GM12891 (cell line): ENCODE measurements at regions not wholly inside any gene's neighbourhood (a gene's known extent, or its start where the extent isn't known, plus 50 kb on each side); places are given as distances from the start of the nearest gene placed in this dataset.
A peak's percentile ranks its signal among the peaks of the same experiment; 100 is the strongest.

Source experiments
- DNase-seq: peaks from one replicate; pipeline ENCODE4 v3.0.0; 2011; ENCODE audit warnings: low spot score; ENCODE audit not compliant: insufficient read length
- FAIRE-seq: peaks from 2 replicates; lab custom pipeline; 2011; peaks lifted over from hg19 to GRCh38; lab: Jason Lieb, UNC
- PAX5 ChIP-seq: IDR thresholded peaks from 2 replicates; pipeline ENCODE4 v1.6.1; 2011; ENCODE audit warnings: low read length, moderate library complexity, mild to moderate bottlenecking; ENCODE audit not compliant: insufficient read depth, severe bottlenecking
- POLR2A ChIP-seq: IDR thresholded peaks from 2 replicates; pipeline ENCODE4 v1.6.1; 2011; ENCODE audit warnings: low read depth, low read length, control low read depth
- POLR2AphosphoS5 ChIP-seq: IDR thresholded peaks from 2 replicates; pipeline ENCODE4 v1.6.1; 2011; ENCODE audit warnings: low read depth, low read length, control low read depth
- POU2F2 ChIP-seq: IDR thresholded peaks from 2 replicates; pipeline ENCODE4 v1.6.1; 2011; ENCODE audit warnings: low read depth, mild to moderate bottlenecking, control low read depth, low read length, moderate library complexity
- SPI1 ChIP-seq: IDR thresholded peaks from 2 replicates; pipeline ENCODE4 v1.6.1; 2011; ENCODE audit warnings: low read depth, low read length, control low read depth
- TAF1 ChIP-seq: IDR thresholded peaks from 2 replicates; pipeline ENCODE4 v1.6.1; 2011; ENCODE audit warnings: low read depth, low read length, control low read depth

DNA sequence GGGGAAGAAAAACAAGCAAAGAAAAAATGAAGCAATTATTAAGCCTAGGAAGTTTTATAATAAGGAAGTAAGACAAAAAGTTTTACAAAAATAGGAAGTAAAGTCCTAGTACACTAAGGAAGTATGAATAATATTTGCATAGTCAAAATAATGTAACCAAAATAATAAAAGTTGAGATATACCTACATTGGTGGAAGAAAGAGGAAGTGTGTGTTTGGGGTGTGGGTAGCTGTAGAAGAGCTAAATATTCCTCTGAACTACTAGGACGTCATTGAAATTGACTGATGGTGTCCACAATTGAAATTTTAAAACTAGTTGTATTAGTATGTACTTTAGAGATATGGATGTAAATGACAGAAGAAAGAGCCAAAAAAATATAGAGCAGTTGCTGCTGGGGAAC, 228.4 kb upstream of the OTX2 start:
- TF ChIP-seq SPI1 (peak; percentile 90), POU2F2 (no peak), PAX5 (no peak), TAF1 (no peak)
- FAIRE-seq (no peak), DNase-seq (no peak)

DNA sequence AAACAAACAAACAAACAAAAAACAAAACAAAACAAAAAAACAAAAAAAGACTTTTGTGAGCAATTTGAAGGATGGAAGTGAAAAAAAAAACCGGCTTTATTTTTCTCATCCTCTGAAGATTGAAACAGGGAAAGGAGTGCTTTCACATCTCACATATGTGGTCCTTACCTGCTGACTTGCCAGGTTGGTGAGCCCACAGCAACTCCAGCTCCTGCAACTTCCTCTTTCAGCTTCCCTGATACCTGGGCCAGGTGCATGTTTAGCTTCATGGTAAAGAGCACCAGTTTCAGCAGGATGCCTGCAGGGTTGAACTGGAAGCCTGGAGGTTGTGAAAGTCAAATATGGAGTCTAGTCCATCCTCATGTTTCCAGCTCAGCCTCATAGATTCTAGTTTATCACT, 221.2 kb upstream of the OTX2 start:
- no peak for FAIRE-seq
- DNase-seq, result no peak
- TF ChIP-seq TAF1 (no peak), POLR2AphosphoS5 (no peak), POU2F2 (no peak), POLR2A (no peak), PAX5 (no peak), SPI1 (no peak)

DNA sequence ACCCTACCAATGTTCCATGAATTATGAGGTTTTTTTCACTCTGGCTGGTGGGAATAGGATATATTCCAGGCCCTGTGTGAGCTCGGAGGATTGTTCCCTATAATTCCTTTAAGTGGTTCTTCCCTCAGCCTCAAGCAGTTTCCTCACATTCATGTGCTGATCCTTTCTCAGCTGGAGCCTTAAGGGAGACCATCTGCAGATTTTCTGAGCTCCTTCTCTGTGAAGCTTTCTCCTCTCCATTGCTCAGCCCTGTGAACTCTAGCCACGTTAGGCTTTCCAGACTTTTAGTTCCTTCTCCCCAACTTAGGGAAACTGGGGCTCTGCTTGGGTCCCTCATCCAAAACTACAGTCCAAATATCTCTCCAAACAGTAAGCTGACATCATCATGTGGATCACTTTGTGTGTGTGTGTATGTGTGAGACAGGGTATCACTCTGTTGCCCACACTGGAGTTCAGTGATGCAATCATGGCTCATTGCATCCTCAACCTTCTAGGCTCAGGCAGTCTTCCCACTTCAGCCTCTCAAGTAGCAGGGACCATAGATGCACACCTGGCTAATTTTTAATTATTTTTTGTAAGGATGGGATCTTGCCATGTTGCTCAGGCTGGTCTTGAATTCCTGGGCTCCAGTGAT, 219.5 kb upstream of the OTX2 start:
- TF ChIP-seq TAF1 (no peak), SPI1 (no peak), PAX5 (no peak), POLR2A (no peak), POLR2AphosphoS5 (no peak), POU2F2 (no peak)
- FAIRE-seq (no peak), DNase-seq (no peak)

DNA sequence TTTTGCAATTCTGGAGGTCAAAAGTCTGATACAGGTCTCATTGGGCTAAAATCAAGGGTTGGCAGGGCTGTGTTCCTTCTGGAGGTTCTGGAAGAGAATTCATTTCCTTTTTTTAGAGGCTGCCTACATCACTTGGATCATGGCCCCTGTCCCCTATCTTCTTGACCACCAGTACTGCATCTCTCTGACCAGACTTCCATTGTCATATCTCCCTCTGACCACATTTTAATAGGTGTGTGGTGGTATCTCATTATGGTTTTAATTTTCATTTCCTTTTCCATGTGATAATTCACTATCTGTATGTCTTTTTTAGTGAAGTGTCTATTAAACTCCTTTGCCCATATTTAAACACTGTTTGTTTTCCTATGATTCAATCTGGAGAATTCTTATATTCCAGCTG, 215.2 kb upstream of the OTX2 start:
- FAIRE-seq (no peak), DNase-seq (no peak)
- TF ChIP-seq POLR2A, result no peak
- no peak for TF ChIP-seq POU2F2
- no peak for TF ChIP-seq TAF1
- no peak for TF ChIP-seq PAX5
- no peak for TF ChIP-seq SPI1
- no peak for TF ChIP-seq POLR2AphosphoS5

DNA sequence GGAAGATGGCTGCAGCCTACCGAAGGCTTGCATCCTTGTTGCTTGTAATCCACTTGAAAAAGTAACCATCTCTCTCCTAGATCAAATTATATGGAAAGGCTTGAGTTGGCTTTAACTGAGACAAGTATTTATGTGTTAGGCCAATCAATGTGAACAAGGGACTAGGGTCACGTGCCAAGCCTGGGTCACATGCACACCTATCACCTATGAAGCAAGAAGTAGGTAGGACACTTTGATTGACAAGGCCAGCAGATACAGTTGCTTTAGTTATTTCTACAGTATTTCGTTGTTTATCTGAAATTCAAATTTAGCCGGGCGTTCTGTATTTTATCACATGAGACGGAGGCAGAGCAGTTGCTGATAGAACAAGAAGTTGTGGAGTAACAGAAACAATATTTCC, 212.3 kb upstream of the OTX2 start:
- DNase-seq (no peak), FAIRE-seq (no peak)
- TF ChIP-seq POLR2A, result no peak
- TF ChIP-seq POU2F2, result no peak

DNA sequence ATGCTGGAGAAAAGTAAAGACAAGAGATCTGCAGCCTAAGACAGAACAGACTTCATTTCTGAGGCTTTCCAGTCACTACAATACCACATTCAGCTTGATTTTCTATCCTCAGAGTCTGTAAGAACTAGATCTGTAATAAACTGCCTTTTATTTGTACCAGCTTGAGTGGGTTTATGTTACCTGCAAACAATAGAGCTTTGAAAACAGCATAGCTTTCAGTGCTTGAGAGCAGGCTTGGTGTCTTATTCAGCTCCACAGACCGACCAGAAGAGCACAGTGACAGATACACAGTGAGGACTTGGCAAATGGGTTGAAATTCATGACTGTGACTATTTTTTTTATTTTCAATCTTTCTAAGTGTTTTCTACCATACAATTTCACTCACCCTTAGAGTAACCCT, 207.8 kb upstream of the OTX2 start:
- no peak for FAIRE-seq
- no peak for DNase-seq

DNA sequence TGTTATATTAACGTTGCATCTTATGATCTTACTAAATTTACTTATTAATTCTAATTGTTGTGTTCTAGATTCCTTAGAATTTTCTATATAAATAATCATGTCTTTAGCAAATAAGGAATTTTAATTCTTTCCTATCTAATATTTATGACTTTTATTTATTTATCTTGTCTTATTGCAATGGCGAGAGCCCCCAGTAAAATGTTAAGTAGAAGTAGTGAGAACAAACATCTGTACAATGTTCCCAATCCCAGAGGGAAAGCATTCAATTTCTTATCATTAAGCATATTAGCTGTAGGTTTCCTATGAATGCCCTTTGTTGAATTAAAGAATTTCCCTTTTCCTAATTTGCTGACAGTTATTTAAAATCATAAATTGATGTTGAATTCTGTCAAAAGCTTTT, 203.7 kb upstream of the OTX2 start:
- no peak for DNase-seq
- TF ChIP-seq POLR2A (no peak), TAF1 (no peak)
- no peak for FAIRE-seq

More for the DNA sequence above, 207.8 kb upstream of the OTX2 start:
- TF ChIP-seq TAF1 (no peak), PAX5 (no peak), POU2F2 (no peak), SPI1 (no peak), POLR2AphosphoS5 (no peak), POLR2A (no peak)

DNA sequence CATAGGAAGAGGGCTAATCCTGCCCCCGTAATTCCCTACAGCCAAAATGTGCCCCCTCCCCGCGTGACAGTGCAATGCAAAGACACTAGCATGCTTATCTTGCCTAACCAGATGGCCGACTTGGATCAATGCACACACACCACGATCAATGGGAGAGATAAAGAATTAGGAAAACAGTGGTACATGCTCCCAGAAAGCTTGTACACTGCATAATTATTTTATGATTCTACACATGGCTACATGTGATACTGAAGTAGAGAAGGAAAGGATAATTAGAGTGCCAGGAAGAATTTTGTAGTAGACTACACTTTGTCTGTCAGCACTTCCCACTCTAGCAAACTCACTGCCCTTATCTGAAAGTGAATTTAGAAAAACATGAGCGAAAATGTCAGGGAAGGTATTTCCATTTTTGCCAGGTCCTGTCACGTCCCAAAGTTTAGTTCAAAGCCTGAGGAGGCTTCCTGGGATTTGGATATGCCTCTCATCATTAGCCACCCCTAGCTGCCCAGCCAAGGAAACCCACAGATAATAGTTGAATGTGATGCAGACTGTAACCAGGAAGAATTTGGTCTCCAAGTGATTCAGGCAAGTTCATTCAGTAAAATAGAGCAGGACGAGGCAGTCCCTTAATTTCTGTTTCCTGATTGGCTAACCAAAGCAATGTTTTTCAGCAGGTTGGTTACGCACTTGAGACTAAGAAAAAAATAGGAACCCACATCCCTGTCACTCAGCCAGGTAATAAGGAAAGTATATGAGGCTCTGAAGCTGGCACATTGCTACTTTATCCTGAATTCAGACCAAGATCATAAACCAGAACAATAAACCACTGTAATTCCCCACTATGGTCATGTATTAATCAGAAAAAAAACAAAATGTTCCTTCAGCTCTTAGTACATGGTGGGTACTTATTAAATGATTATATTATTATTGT, 199.6 kb upstream of the OTX2 start:
- no peak for DNase-seq
- FAIRE-seq, result no peak
- TF ChIP-seq TAF1 (no peak), PAX5 (no peak)

DNA sequence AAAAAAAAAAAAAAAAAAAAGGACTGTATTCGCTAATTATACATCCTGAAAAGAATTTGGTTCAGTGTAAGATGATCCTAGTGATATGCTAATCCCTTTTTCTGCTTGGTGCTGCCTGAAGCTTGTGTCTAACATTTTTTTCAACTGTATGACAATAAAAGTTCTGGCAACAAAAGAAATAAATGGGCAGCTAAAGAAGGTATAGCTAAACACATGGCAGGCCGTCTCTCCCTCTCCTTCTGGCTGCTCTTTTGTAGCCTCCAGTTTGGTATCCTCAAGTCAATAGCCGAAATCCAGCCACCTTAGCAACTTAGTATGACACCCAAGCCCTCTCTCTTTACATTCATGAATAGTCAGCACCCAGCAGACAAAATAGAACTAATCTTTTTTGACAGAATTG, 198.3 kb upstream of the OTX2 start:
- no peak for FAIRE-seq
- TF ChIP-seq POLR2A (no peak), POLR2AphosphoS5 (no peak), TAF1 (no peak), SPI1 (no peak), PAX5 (no peak), POU2F2 (no peak)

DNA sequence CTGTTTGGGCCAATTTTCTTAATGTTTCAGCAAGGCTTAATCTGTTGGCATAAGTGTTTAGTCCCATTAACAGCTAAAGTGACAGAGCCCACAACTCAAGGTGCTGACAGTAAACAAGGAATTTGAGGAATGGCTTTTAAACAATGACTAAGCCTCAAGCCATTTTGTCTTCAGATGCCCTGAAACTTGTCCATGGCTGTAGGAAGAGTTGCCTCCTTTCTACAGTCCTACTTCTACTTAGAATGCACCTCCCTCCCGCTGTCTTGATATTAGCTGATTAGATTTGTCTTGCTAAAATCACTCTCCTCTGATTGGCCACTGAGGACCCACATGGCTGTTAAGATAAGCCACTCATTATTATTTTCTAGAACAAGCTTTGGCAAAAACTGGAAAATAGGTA, 188.4 kb upstream of the OTX2 start:
- no peak for FAIRE-seq

More for the DNA sequence above, 198.3 kb upstream of the OTX2 start:
- DNase-seq, result no peak

More for the DNA sequence above, 188.4 kb upstream of the OTX2 start:
- DNase-seq, result no peak
- TF ChIP-seq TAF1 (no peak), POLR2A (no peak), POU2F2 (no peak), POLR2AphosphoS5 (no peak), SPI1 (no peak), PAX5 (no peak)
